Activated B cell treated with CpG ODN at 0.5 μM for 24 hours (primary cell): ENCODE measurements at regions not wholly inside any gene's neighbourhood (a gene's known extent, or its start where the extent isn't known, plus 50 kb on each side); places are given as distances from the start of the nearest gene placed in this dataset.

Experiments
- ATAC-seq: fragments of 200-7000 bp; cut with Tn5 transposase; one replicate; pipeline ENCODE4 v1.10.0; 2021; ENCODE audit warnings: low read depth, mild to moderate bottlenecking, moderate library complexity
- CTCF ChIA-PET: fragments of 350-600 bp; sonication (Branson Sonifier 250); formaldehyde crosslinking; loops from one replicate; lab custom pipeline; 2021; ENCODE audit warnings: antibody characterized with exemption; lab: Charles Lee
- POLR2A ChIA-PET: fragments of 350-600 bp; sonication (Branson Sonifier 250); formaldehyde crosslinking; loops from one replicate; lab custom pipeline; 2021; ENCODE audit warnings: antibody characterized with exemption; lab: Charles Lee
- DNase-seq: peaks from one replicate; pipeline ENCODE4 v3.0.0; 2022
- H3K27ac Mint-ChIP-seq: one replicate; pipeline ENCODE4 v1.8.0; 2020; ENCODE audit warnings: mixed read lengths
- H3K27me3 Mint-ChIP-seq: one replicate; pipeline ENCODE4 v1.8.0; 2021; ENCODE audit warnings: mixed read lengths
- H3K36me3 Mint-ChIP-seq: one replicate; pipeline ENCODE4 v1.8.0; 2021; ENCODE audit warnings: low read depth, mixed read lengths
- H3K4me1 Mint-ChIP-seq: one replicate; pipeline ENCODE4 v1.8.0; 2021; ENCODE audit warnings: mixed read lengths
- H3K4me3 Mint-ChIP-seq: one replicate; pipeline ENCODE4 v1.8.0; 2020; ENCODE audit warnings: mild to moderate bottlenecking, mixed read lengths
- H3K9me3 Mint-ChIP-seq: one replicate; pipeline ENCODE4 v1.8.0; 2020; ENCODE audit warnings: mixed read lengths
- CTCF ChIP-seq: fragments of 200-600 bp; IDR thresholded peaks from one replicate; pipeline ENCODE4 v1.8.0; 2022; ENCODE audit warnings: antibody characterized with exemption, mild to moderate bottlenecking
- intact Hi-C: fragments of 100-400 bp; cut with micrococcal nuclease; formaldehyde crosslinking; loops from one replicate; pipeline ENCODE4 v1.15.1; 2024

GRCh38 chr17:79524213-79525187 is 86.4 kb downstream of the RBFOX3 start:
- Mint-ChIP-seq H3K27me3 (peaks cover 2% of the 10 kb centered on the region), H3K4me1 (no peaks in the 10 kb centered on the region), H3K36me3 (no peaks in the 10 kb centered on the region), H3K4me3 (no peak overlapping the region), H3K9me3 (no peaks in the 10 kb centered on the region), H3K27ac (no peak overlapping the region)
- TF ChIP-seq CTCF, result no peak
- ATAC-seq (no peak), DNase-seq (no peak)
- ChIA-PET CTCF (no interaction called here), POLR2A (no interaction called here)
- intact Hi-C loops, result no loop called here

GRCh38 chr17:79522414-79522813 is 88.4 kb downstream of the RBFOX3 start:
- Mint-ChIP-seq H3K4me3 (no peak overlapping the region), H3K36me3 (no peaks in the 10 kb centered on the region), H3K4me1 (no peaks in the 10 kb centered on the region), H3K9me3 (no peaks in the 10 kb centered on the region), H3K27ac (no peak overlapping the region), H3K27me3 (peaks cover 5% of the 10 kb centered on the region)
- ATAC-seq (no peak), DNase-seq (no peak)
- intact Hi-C loops, result no loop called here
- ChIA-PET CTCF (no interaction called here), POLR2A (no interaction called here)
- no peak for TF ChIP-seq CTCF

GRCh38 chr17:79521225-79521624 is 89.6 kb downstream of the RBFOX3 start:
- no peaks in the 10 kb centered on the region for H3K9me3 Mint-ChIP-seq
- no peak overlapping the region for H3K27ac Mint-ChIP-seq
- no peak for DNase-seq
- H3K27me3 Mint-ChIP-seq, result peaks cover 7% of the 10 kb centered on the region
- H3K4me1 Mint-ChIP-seq, result no peaks in the 10 kb centered on the region
- ChIA-PET POLR2A (no interaction called here), CTCF (no interaction called here)
- TF ChIP-seq CTCF, result no peak
- no peak overlapping the region for H3K4me3 Mint-ChIP-seq
- intact Hi-C loops, result no loop called here
- no peaks in the 10 kb centered on the region for H3K36me3 Mint-ChIP-seq
- ATAC-seq, result no peak

- ATAC-seq, result no peak
- Mint-ChIP-seq H3K9me3 (no peaks in the 10 kb centered on the region), H3K27me3 (peaks cover 11% of the 10 kb centered on the region), H3K4me3 (no peak overlapping the region), H3K36me3 (no peaks in the 10 kb centered on the region), H3K4me1 (no peaks in the 10 kb centered on the region), H3K27ac (no peak overlapping the region)
- CTCF ChIA-PET, result no interaction called here
- intact Hi-C loops, result no loop called here
- no peak for DNase-seq
- POLR2A ChIA-PET, result no interaction called here
- TF ChIP-seq CTCF, result no peak
Observed at GRCh38 chr17:79520167-79521165, 90.4 kb downstream of the RBFOX3 start.

- Mint-ChIP-seq H3K4me1 (no peaks in the 10 kb centered on the region), H3K27me3 (peaks cover 9% of the 10 kb centered on the region), H3K9me3 (no peaks in the 10 kb centered on the region), H3K4me3 (no peak overlapping the region), H3K36me3 (no peaks in the 10 kb centered on the region), H3K27ac (no peak overlapping the region)
- CTCF ChIA-PET, result no interaction called here
- no peak for DNase-seq
- ATAC-seq, result no peak
- POLR2A ChIA-PET, result no interaction called here
- intact Hi-C loops, result no loop called here
- TF ChIP-seq CTCF, result no peak
Observed at GRCh38 chr17:79519601-79520000, 91.2 kb downstream of the RBFOX3 start.
